HG02642 (cell line): ENCODE measurements at regions not wholly inside any gene's neighbourhood (a gene's known extent, or its start where the extent isn't known, plus 50 kb on each side); places are given as distances from the start of the nearest gene placed in this dataset.
A peak's percentile ranks its signal among the peaks of the same experiment; 100 is the strongest.

Experiments used
- ATAC-seq: cut with Tn5 transposase; IDR thresholded peaks from one replicate; pipeline ENCODE4 v1.9.1; 2021; ENCODE audit warnings: mild to moderate bottlenecking; ENCODE audit not compliant: unreplicated experiment, poor library complexity

DNA sequence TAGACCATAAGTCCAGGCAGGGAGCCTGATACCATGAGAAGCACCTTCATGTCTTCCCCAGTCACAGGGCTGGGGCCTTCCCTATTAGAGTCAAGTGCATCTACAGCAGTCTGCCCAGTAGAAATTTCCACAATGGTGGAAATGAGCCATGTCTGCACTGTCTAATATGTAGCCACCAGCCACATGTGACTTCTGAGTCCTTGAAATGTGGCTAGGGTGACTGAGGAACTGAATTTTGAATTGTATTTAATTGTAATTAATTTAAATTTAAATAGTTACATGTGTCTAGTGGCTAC, 300.2 kb downstream of the CLIC5 start:
- ATAC-seq: no peak

DNA sequence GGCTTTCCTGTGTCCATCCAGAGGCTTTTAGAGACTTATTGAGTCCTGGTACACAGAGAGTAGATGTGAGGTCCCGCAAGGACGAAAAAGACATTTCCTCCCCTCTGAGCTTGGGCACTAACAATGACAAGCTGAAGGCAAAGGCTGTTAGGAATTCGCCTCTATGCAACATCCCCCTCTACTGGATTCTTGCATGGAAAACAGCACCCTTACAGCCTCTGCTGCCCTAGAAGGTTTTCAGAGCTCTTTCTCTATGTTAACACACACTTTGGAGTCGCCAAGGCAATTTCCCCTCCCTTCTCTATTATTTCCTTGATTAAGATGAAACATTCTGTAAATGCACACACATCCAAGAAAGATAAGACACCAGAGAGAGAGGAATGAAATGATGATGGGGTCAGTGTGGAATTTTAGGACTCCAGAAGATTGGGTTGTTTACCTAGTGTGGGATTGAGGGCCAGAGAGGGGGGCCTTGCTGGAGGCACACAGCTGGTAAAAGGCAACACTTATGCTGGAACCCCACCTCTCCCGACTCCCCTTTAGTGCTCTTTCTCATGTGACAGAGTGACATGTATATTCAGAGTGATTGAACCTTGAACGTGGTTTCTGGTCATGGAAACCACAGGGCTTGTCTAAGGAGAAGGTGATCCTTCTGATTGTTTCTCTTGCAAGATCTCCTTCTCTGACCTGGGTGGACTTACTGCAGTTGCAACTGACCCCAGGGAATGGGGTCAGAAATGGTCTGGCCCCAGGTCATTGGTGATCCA, 300.7 kb downstream of the CLIC5 start:
- ATAC-seq: peak; percentile 39

DNA sequence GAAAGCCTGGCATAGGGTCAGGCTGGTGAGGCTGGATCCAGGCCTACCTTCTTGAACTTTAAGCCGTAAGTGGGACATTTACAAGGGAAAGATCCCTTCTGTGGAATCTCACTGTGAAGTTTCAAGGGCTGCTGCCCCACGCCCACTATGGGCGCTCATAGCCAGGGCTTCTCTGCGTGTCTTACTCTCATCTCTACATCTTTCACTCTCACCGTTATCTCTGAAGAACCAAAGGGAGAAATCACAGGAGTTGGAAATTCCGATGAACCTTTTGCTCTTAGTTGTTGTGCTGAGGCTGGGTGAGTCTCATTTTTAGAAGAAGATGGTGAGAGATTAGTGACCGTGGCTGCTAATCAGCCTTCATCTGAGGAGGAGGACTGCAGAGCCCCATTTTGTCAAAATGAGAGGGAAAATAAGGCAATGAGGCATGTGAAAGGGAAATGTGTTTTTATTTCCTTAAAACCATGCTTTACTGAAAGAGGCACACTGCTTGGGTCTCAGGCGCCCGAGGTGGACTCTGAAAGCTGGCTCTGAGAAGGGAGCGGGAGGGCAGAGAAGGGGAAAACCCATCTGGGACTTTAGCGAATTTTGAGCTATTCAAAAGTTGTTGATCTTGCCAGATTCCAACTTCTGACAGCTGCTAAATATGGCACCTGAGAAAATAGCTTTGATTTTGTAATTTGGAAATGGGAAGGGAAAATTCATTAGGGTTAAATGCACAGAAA, 301.5 kb downstream of the CLIC5 start:
- ATAC-seq: no peak
